GM23338 (cell line): ENCODE measurements at regions not wholly inside any gene's neighbourhood (a gene's known extent, or its start where the extent isn't known, plus 50 kb on each side); places are given as distances from the start of the nearest gene placed in this dataset.

Experiments
- ATAC-seq: fragments of 200-7000 bp; cut with Tn5 transposase; 3 replicates; pipeline ENCODE4 v1.9.1; 2020
- DNase-seq: peaks from one replicate; pipeline ENCODE4 v3.0.0-alpha.2; 2015; ENCODE audit warnings: low spot score
- H2AFZ ChIP-seq: fragments of 200-600 bp; sonication (generic); 2 replicates; pipeline ENCODE4 v1.8.0; 2016; ENCODE audit warnings: antibody characterized with exemption, mild to moderate bottlenecking, moderate library complexity
- H3F3A ChIP-seq: fragments of 200-600 bp; sonication (generic); replicated peaks from 2 replicates; pipeline ENCODE4 v1.8.0; 2017; ENCODE audit warnings: antibody characterized with exemption, mixed run types, low read depth
- H3K27ac ChIP-seq: fragments of 200-600 bp; sonication (generic); 2 replicates; pipeline ENCODE4 v1.6.1; 2016; ENCODE audit warnings: low read depth
- H3K27me3 ChIP-seq: fragments of 200-600 bp; sonication (generic); 2 replicates; pipeline ENCODE4 v1.8.0; 2016; ENCODE audit warnings: mild to moderate bottlenecking, mixed run types, moderate library complexity; ENCODE audit not compliant: insufficient read depth
- H3K36me3 ChIP-seq: fragments of 200-600 bp; sonication (generic); 2 replicates; pipeline ENCODE4 v1.8.0; 2016; ENCODE audit warnings: mild to moderate bottlenecking; ENCODE audit not compliant: insufficient read depth
- H3K4me1 ChIP-seq: fragments of 200-600 bp; sonication (generic); 2 replicates; pipeline ENCODE4 v1.8.0; 2016; ENCODE audit warnings: mild to moderate bottlenecking, moderate library complexity; ENCODE audit not compliant: insufficient read depth
- H3K4me2 ChIP-seq: fragments of 200-600 bp; sonication (generic); 2 replicates; pipeline ENCODE4 v1.7.1; 2017; ENCODE audit warnings: mixed run types
- H3K4me3 ChIP-seq: fragments of 200-600 bp; sonication (generic); 2 replicates; pipeline ENCODE4 v1.6.1; 2016; ENCODE audit warnings: mixed run types
- H3K79me2 ChIP-seq: fragments of 200-600 bp; sonication (generic); replicated peaks from 2 replicates; pipeline ENCODE4 v1.8.0; 2017; ENCODE audit warnings: mild to moderate bottlenecking; ENCODE audit not compliant: insufficient read depth
- H3K9me2 ChIP-seq: fragments of 200-600 bp; sonication (generic); 2 replicates; pipeline ENCODE4 v1.8.0; 2017; ENCODE audit not compliant: insufficient read depth
- H4K20me1 ChIP-seq: fragments of 200-600 bp; sonication (generic); replicated peaks from 2 replicates; pipeline ENCODE4 v1.8.0; 2017; ENCODE audit warnings: mild to moderate bottlenecking; ENCODE audit not compliant: insufficient read depth
- H3K27ac Mint-ChIP-seq: 2 replicates; pipeline ENCODE4 v1.8.0; 2020; ENCODE audit warnings: inconsistent platforms, mild to moderate bottlenecking, moderate library complexity, mixed read lengths
- H3K27me3 Mint-ChIP-seq: 3 replicates; pipeline ENCODE4 v1.8.0; 2022; ENCODE audit warnings: low read depth, mild to moderate bottlenecking, moderate library complexity, mixed read lengths, inconsistent platforms; ENCODE audit not compliant: insufficient read depth, poor library complexity
- H3K36me3 Mint-ChIP-seq: 3 replicates; pipeline ENCODE4 v1.8.0; 2021; ENCODE audit warnings: low read depth, mild to moderate bottlenecking, inconsistent platforms, moderate library complexity, mixed read lengths
- H3K4me1 Mint-ChIP-seq: 3 replicates; pipeline ENCODE4 v1.8.0; 2020; ENCODE audit warnings: mild to moderate bottlenecking, inconsistent platforms, mixed read lengths
- H3K4me3 Mint-ChIP-seq: 3 replicates; pipeline ENCODE4 v1.8.0; 2021; ENCODE audit warnings: moderate library complexity, mild to moderate bottlenecking, inconsistent platforms, mixed read lengths
- H3K9me3 Mint-ChIP-seq: 3 replicates; pipeline ENCODE4 v1.8.0; 2020; ENCODE audit warnings: moderate library complexity, mild to moderate bottlenecking, inconsistent platforms, mixed read lengths
- EZH2 ChIP-seq: fragments of 200-600 bp; sonication (generic); IDR thresholded peaks from one replicate; pipeline ENCODE4 v1.8.0; 2017; ENCODE audit warnings: antibody characterized with exemption, mild to moderate bottlenecking, low read depth; ENCODE audit not compliant: unreplicated experiment
- EZH2phosphoT487 ChIP-seq: fragments of 200-600 bp; sonication (generic); IDR thresholded peaks from one replicate; pipeline ENCODE4 v1.8.1; 2018; ENCODE audit warnings: antibody characterized with exemption; ENCODE audit not compliant: unreplicated experiment
- JUNB ChIP-seq: IDR thresholded peaks from one replicate; pipeline ENCODE4 v1.6.1; 2016; ENCODE audit warnings: antibody characterized with exemption; ENCODE audit not compliant: unreplicated experiment
- POLR2AphosphoS5 ChIP-seq: IDR thresholded peaks from 2 replicates; pipeline ENCODE4 v1.6.1; 2016; ENCODE audit warnings: antibody characterized with exemption, low read depth
- STAT1 ChIP-seq: IDR thresholded peaks from one replicate; pipeline ENCODE4 v1.6.1; 2016; ENCODE audit warnings: antibody characterized with exemption; ENCODE audit not compliant: unreplicated experiment
- ZNF114 ChIP-seq: fragments of 250-450 bp; sonication (Bioruptor Pico); IDR thresholded peaks from 2 replicates; pipeline ENCODE4 v1.5.0; 2020; ENCODE audit warnings: mild to moderate bottlenecking, moderate library complexity
- ZNF331 ChIP-seq: fragments of 250-450 bp; sonication (Bioruptor Pico); IDR thresholded peaks from 2 replicates; pipeline ENCODE4 v1.5.0; 2020; ENCODE audit warnings: low read depth, mild to moderate bottlenecking, moderate library complexity
- ZNF462 ChIP-seq: fragments of 250-450 bp; sonication (Bioruptor Pico); IDR thresholded peaks from 2 replicates; pipeline ENCODE4 v1.5.0; 2020; ENCODE audit warnings: mild to moderate bottlenecking, moderate library complexity

GRCh38 chr11:37632748-37633147, 1034.7 kb upstream of the RAG2 start:
- H2AFZ ChIP-seq: no peak overlapping the region
- no peaks in the 10 kb centered on the region for H3K36me3 Mint-ChIP-seq
- no peaks in the 10 kb centered on the region for H3K4me1 ChIP-seq
- H3K4me1 Mint-ChIP-seq: no peaks in the 10 kb centered on the region
- H4K20me1 ChIP-seq: no peaks in the 10 kb centered on the region
- H3K4me3 ChIP-seq: no peak overlapping the region
- no peak overlapping the region for H3K27ac Mint-ChIP-seq
- H3K9me2 ChIP-seq: no peaks in the 10 kb centered on the region
- no peaks in the 10 kb centered on the region; the same call in 2 of the 3 replicates for H3K9me3 Mint-ChIP-seq
- TF ChIP-seq ZNF462 (CRISPR knock-in tag) (no peak), ZNF114 (CRISPR knock-in tag) (no peak), JUNB (no peak)
- H3F3A ChIP-seq: no peaks in the 10 kb centered on the region
- no peak overlapping the region for H3K4me3 Mint-ChIP-seq
- DNase-seq (no peak), ATAC-seq (no peak)
- H3K36me3 ChIP-seq: no peaks in the 10 kb centered on the region
- no peaks in the 10 kb centered on the region for H3K27me3 Mint-ChIP-seq
- no peak overlapping the region for H3K4me2 ChIP-seq
- no peak overlapping the region for H3K27ac ChIP-seq
- no peaks in the 10 kb centered on the region for H3K27me3 ChIP-seq
- H3K79me2 ChIP-seq: no peaks in the 10 kb centered on the region

GRCh38 chr11:37630866-37631265, 1032.8 kb upstream of the RAG2 start:
- Histone ChIP-seq H3K9me2 (no peaks in the 10 kb centered on the region), H3K79me2 (no peaks in the 10 kb centered on the region), H3K27me3 (no peaks in the 10 kb centered on the region), H3K4me3 (no peak overlapping the region), H4K20me1 (no peaks in the 10 kb centered on the region), H3K36me3 (no peaks in the 10 kb centered on the region), H3K4me2 (no peak overlapping the region), H2AFZ (no peak overlapping the region), H3K4me1 (no peaks in the 10 kb centered on the region), H3F3A (no peaks in the 10 kb centered on the region), H3K27ac (no peak overlapping the region)
- no peaks in the 10 kb centered on the region; the same call in 2 of the 3 replicates for H3K9me3 Mint-ChIP-seq
- H3K27me3 Mint-ChIP-seq: no peaks in the 10 kb centered on the region
- H3K4me1 Mint-ChIP-seq: no peaks in the 10 kb centered on the region
- no peak overlapping the region for H3K4me3 Mint-ChIP-seq
- ATAC-seq (no peak), DNase-seq (no peak)
- no peak overlapping the region for H3K27ac Mint-ChIP-seq
- H3K36me3 Mint-ChIP-seq: no peaks in the 10 kb centered on the region
- no peak for TF ChIP-seq POLR2AphosphoS5
- no peak for TF ChIP-seq ZNF462 (CRISPR knock-in tag)
- no peak for TF ChIP-seq EZH2phosphoT487
- TF ChIP-seq ZNF331 (CRISPR knock-in tag): no peak
- TF ChIP-seq JUNB: no peak
- no peak for TF ChIP-seq EZH2
- TF ChIP-seq STAT1: no peak
